ENCODE measurements at regions not wholly inside any gene's neighbourhood (a gene's known extent, or its start where the extent isn't known, plus 50 kb on each side); places are given as distances from the start of the nearest gene placed in this dataset.

GRCh38 chr18:22723773-22724172 lies 209.4 kb upstream of the RBBP8 start:
- intact Hi-C loops (cut with DNase I; ENCODE audit: low total_unique reads), result no loop called here
- no peak for DNase-seq (ENCODE audit: low spot score in 2 of 2)

DNA sequence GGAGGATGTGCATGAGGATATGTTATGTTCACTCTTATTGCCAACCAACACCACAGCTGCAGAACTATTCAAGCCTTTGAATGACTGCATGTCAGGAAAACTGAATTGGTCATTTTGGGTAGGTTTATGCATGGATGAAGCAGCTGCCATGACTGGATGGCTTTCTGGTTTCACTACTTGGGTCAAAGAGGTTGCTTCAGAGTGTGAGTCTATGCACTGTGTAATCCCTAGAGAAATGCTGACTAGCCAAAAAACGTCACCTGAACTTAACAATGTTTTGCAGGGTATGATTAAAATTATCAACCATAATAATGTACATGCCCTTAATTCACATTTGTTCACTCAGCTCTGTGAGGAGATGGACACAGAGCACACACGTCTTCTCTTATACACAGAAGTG lies 206.7 kb upstream of the RBBP8 start:
- DNase-seq (ENCODE audit: low spot score in 2 of 2), result no peak
- H3K4me3 ChIP-seq (ENCODE audit: low read depth, poor library complexity, severe bottlenecking), result no peak overlapping the region
- WGBS, 2 donors, result 68 to 69% methylated on average over 2 of the region's 2 CpGs
- TF ChIP-seq POLR2A (IDR thresholded peaks at IDR 0.05) (no peak), CTCF (IDR thresholded peaks at IDR 0.05) (no peak)
- intact Hi-C loops (cut with DNase I; ENCODE audit: low total_unique reads), result no loop called here

More at GRCh38 chr18:22723773-22724172, 209.4 kb upstream of the RBBP8 start:
- no peak overlapping the region for H3K4me3 ChIP-seq (ENCODE audit: low read depth, poor library complexity, severe bottlenecking)
- WGBS, 2 donors, result 39 to 57% methylated on average over 2 of the region's 2 CpGs
- no peak for TF ChIP-seq CTCF (IDR thresholded peaks at IDR 0.05)

DNA sequence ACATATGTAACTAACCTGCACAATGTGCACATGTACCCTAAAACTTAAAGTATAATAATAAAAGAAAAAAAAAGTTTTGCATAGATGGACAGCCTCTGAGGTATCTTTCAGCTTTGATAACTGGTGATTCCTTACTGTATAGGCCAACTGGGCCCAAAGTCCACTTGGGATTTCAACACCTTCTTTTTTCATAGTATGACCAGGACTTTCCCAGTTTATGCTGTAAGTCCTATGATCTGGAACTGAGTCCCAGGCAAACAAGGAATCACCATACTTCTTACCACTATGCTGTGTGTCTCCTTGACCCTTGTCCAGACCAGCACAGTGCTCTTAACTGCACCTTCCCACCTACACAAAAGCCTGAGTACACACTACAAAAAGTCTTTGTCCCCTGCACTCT lies 205.1 kb upstream of the RBBP8 start:
- intact Hi-C loops (cut with DNase I; ENCODE audit: low total_unique reads), result no loop called here
- DNase-seq (ENCODE audit: low spot score in 2 of 2), result no peak
- TF ChIP-seq POLR2A (IDR thresholded peaks at IDR 0.05) (no peak), CTCF (IDR thresholded peaks at IDR 0.05) (no peak)
- no peak overlapping the region for H3K4me3 ChIP-seq (ENCODE audit: low read depth, poor library complexity, severe bottlenecking)

DNA sequence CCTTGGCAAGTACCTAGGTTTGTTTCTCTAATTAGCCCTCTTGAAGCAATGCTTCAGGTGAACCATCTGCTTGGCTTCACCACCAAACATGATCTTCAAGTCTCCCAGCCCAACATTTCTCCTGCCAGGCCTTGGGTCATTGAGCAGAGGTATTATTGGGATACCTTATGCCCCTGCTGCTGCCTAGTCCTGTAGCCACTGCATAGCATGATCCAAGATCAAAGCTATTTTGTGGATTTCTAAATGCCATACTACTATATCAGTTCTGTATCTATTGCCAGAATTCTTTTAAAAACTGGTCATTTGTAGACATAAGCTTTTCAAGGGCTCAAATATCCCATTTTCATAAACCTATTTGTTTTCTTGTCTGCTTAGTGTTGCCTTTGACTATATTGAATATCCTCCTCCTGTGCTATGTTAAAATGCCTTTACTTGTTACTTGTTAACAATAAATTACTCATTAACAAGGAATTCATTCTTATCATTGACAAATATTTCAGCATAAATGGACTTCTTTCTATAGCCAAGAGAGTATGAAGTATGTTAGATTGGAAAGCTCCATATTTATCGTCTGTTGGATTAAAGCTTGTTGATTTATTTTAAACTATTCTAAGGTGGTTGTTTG lies 204.5 kb upstream of the RBBP8 start:
- intact Hi-C loops (cut with DNase I; ENCODE audit: low total_unique reads), result no loop called here
- no peak for TF ChIP-seq CTCF (IDR thresholded peaks at IDR 0.05)
- no peak for TF ChIP-seq POLR2A (IDR thresholded peaks at IDR 0.05)
- 38 to 46% methylated on average over 1 of the region's 1 CpG for WGBS, 2 donors
- no peak for DNase-seq (ENCODE audit: low spot score in 2 of 2)
- H3K4me3 ChIP-seq (ENCODE audit: low read depth, poor library complexity, severe bottlenecking), result no peak overlapping the region

- H3K4me3 ChIP-seq (ENCODE audit: low read depth, poor library complexity, severe bottlenecking), result no peak overlapping the region
- no peak for TF ChIP-seq CTCF (IDR thresholded peaks at IDR 0.05)
- no peak for TF ChIP-seq POLR2A (IDR thresholded peaks at IDR 0.05)
- DNase-seq (ENCODE audit: low spot score in 2 of 2), result no peak
- WGBS, 2 donors, result 57 to 74% methylated on average over 2 of the region's 2 CpGs
- intact Hi-C loops (cut with DNase I; ENCODE audit: low total_unique reads), result no loop called here
Observed at GRCh38 chr18:22731398-22731797, 201.7 kb upstream of the RBBP8 start.

GRCh38 chr18:22734105-22734661 lies 198.9 kb upstream of the RBBP8 start:
- no peak overlapping the region for H3K4me3 ChIP-seq (ENCODE audit: low read depth, poor library complexity, severe bottlenecking)
- DNase-seq (ENCODE audit: low spot score in 2 of 2), result no peak
- intact Hi-C loops (cut with DNase I; ENCODE audit: low total_unique reads), result no loop called here
- 76 to 79% methylated on average over 4 of the region's 4 CpGs for WGBS, 2 donors
- TF ChIP-seq POLR2A (IDR thresholded peaks at IDR 0.05) (no peak), CTCF (IDR thresholded peaks at IDR 0.05) (no peak)

All from lower leg skin (tissue), 4 donors.